Epithelial cell of esophagus (primary cell): ENCODE measurements at regions not wholly inside any gene's neighbourhood (a gene's known extent, or its start where the extent isn't known, plus 50 kb on each side); places are given as distances from the start of the nearest gene placed in this dataset.

Experiments used
- DNase-seq: peaks from one replicate; pipeline ENCODE4 v3.0.0; 2010; ENCODE audit warnings: low read depth
- H3K4me3 ChIP-seq: 2 replicates; pipeline ENCODE4 v1.5.1; 2011; ENCODE audit warnings: mild to moderate bottlenecking, low read length, control low read depth
- TF ChIP-seq, protein P1 (sequence below): IDR thresholded peaks from 2 replicates; pipeline ENCODE4 v1.5.1; 2011; ENCODE audit warnings: low read depth, mild to moderate bottlenecking, low read length, control low read depth, inconsistent platforms; ENCODE audit not compliant: insufficient read depth; ENCODE audit errors: missing control alignments

DNA sequence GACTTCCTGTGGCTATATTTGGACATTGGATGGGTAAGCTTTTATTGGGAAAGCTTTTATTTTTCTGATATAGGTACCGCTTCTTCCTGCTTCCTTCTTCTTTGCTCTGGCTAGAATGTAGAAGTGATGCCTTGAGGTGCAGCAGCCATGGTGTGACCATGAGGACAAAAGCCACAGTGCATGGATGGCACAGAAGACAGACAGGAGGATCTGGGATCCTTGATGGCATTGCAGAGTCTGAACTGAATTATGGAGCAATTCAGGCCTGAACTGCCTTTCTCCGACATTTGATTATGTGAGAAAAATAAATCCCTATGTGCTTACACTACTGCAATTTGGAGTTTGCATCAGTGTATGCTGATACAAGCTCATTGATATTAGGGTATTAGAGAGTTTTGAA is 191.3 kb upstream of the CRY1 start:
- TF ChIP-seq, protein P1, sequence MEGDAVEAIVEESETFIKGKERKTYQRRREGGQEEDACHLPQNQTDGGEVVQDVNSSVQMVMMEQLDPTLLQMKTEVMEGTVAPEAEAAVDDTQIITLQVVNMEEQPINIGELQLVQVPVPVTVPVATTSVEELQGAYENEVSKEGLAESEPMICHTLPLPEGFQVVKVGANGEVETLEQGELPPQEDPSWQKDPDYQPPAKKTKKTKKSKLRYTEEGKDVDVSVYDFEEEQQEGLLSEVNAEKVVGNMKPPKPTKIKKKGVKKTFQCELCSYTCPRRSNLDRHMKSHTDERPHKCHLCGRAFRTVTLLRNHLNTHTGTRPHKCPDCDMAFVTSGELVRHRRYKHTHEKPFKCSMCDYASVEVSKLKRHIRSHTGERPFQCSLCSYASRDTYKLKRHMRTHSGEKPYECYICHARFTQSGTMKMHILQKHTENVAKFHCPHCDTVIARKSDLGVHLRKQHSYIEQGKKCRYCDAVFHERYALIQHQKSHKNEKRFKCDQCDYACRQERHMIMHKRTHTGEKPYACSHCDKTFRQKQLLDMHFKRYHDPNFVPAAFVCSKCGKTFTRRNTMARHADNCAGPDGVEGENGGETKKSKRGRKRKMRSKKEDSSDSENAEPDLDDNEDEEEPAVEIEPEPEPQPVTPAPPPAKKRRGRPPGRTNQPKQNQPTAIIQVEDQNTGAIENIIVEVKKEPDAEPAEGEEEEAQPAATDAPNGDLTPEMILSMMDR, result no peak
- no peak overlapping the region for H3K4me3 ChIP-seq
- DNase-seq, result no peak

DNA sequence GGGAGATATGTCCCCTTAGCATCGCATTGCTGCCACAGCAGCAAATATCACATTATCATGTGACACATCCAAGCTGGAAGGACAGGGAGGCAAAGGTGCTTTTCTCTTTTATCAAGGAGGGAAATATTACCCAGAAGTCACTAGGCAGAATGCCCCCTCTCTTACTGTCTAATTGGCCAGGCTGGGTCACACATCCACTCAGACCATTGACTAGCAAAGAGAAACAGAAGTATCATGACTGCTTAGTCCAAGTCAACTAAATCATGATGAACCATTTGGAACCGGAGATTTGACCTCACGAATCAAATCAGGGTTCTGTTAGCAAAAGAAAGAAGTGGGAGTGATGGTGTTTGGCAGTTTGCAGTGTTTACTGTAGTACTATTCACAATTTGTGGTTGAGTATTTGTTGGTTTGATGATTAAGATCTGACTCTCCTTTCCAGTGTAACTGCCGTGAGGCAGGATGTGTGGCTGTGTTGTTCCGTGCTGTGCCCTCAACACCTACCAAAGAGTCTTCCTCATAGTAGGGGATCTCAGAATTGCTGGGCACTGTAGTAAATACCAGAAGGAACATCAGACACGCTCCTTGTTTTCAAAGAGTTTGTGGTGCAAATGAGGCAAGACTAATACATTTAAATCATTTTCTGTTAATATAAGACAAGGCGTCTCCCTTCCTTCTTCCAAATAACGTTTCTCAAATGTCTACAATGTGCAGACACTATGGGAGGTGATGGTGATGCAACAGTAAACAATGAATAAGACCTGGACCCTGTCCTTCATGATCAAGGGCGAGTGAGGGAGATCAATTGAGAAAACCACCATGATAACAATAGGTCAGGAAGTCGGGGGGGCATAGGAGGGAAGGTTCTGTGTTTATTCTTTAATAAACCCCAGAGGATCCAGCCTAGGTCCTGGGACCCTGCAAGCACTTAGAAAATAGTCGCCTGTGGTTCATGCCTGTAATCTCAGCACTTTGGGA is 194.4 kb upstream of the CRY1 start:
- no peak overlapping the region for H3K4me3 ChIP-seq
- peak; percentile 69 for DNase-seq
- TF ChIP-seq, protein P1, result no peak

DNA sequence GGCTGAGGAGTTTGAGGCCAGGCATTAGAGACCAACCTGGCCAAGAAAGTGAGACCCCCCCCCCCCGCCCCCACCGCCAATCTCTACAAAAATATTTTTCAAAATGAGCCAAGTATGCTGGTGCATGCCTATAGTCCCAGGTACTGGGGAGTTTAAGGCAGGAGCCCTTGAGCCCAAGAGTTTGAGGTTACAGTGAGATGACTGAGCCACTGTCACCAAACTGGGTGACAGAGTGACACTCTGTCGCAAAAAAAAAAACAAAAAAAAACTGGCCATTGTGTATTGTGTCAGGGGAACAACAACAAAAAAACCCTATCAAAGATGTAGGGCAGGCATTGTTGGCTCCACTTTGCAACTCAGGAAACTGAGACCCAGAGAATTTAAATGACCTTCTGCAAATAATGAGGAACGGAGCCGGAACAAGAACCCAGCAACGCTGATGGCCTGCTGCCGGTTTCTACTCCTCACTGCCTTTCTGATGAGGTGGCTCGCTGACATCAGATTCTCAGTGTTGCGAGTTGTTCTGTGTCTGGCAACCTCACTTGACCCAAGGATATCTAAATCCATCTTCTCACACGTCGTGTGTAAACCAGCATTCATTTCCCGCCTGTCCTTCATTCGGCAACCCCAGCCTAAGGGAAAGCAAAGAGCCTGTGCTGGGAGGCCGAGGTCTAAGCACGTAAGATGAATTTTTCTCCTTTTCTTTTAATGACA is 195.2 kb upstream of the CRY1 start:
- no peak for DNase-seq
- no peak overlapping the region for H3K4me3 ChIP-seq
- TF ChIP-seq, protein P1, result no peak

DNA sequence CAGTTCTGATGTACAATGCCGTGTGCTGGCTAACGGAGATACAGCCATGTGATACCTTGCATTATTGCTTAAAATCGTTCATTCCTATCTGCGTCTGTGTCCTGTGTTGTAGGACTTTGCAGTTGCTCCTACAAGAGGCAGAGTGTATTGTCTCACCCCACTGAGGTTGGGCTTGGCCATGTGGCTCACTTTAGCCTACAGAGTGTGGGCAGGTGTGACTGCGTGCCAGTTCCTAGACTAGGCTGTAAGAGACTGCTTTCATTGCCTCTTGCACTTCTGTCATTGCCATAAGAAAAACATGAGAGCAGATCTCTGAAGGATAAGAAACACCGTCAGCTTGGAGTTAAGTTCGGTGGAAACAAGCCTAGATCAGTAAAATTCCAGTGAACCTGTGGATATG is 197.7 kb upstream of the CRY1 start:
- TF ChIP-seq, protein P1, result no peak
- no peak for DNase-seq

DNA sequence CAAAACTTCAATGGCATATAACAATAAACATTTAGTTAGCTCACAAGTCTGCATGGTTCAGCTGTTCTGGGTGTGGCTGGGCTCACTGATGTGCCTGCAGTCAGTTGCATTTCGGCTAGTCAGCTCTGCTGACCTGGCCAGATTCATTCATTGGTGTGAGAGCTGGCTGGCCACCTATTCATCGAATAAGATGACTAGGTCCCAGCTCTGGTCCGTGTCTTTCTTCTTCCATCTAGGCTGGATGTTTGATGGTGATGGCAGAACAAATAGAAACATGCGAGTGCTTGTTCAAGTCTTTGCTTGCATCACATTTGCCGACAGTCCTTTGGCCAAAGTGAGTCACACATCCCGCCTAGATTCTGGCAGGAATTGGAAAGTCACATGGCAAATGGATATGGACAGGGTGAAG is 203.3 kb upstream of the CRY1 start:
- H3K4me3 ChIP-seq, result no peak overlapping the region
- TF ChIP-seq, protein P1, result no peak
- DNase-seq, result peak; percentile 98

More for the DNA sequence above, 197.7 kb upstream of the CRY1 start:
- no peak overlapping the region for H3K4me3 ChIP-seq

DNA sequence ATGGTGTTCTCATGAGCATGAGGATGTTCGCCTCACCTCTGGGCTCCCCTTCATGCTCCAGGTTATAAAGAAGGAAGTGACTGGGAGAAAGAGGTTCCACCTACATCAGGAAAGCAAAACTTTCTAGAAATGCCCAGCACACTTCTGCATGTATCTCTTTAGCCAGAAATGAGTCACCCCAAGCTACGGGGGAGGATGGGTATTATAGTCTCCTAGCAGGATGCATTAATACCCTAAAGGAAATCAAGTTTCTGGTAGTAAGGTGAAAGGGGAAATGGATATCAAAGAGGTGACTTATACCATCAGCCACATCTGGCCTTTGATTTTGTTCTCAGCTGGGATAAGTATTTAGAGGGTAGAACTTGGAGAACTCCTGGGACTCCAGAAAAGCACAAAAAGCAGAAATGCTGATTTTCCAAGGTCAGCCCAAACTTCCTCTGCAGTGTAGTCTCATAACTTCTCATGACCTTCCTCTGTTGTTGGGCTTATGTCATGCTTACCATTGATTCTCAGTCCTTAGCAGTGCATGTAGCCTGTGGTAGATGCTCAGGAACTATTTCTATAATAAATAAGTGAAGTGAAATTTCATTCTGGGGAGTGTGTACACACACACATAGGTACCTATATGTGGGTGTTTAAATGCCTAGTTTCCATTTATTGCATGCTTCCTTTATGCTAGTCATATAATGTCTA is 209.4 kb upstream of the CRY1 start:
- TF ChIP-seq, protein P1, result no peak
- peak; percentile 28 for DNase-seq
- H3K4me3 ChIP-seq, result no peak overlapping the region
